GM19395 (cell line): ENCODE measurements at regions not wholly inside any gene's neighbourhood (a gene's known extent, or its start where the extent isn't known, plus 50 kb on each side); places are given as distances from the start of the nearest gene placed in this dataset.

Experiments
- ATAC-seq: cut with Tn5 transposase; IDR thresholded peaks from one replicate; pipeline ENCODE4 v1.9.1; 2021; ENCODE audit warnings: mild to moderate bottlenecking, moderate library complexity; ENCODE audit not compliant: unreplicated experiment

- ATAC-seq: no peak
Observed at GRCh38 chr16:13393816-13394215, 492.4 kb downstream of the SHISA9 start.

GRCh38 chr16:13394488-13394887, 493.1 kb downstream of the SHISA9 start:
- ATAC-seq: no peak

- ATAC-seq: no peak
Observed at GRCh38 chr16:13397126-13397525, 495.7 kb downstream of the SHISA9 start.

GRCh38 chr16:13401641-13402040, 500.2 kb downstream of the SHISA9 start:
- ATAC-seq: no peak

- no peak for ATAC-seq
Observed at GRCh38 chr16:13402601-13403000, 501.2 kb downstream of the SHISA9 start.

GRCh38 chr16:13403326-13403725, 501.9 kb downstream of the SHISA9 start:
- ATAC-seq: no peak

- no peak for ATAC-seq
Observed at GRCh38 chr16:13414154-13414553, 505.8 kb upstream of the ERCC4 start.

DNA sequence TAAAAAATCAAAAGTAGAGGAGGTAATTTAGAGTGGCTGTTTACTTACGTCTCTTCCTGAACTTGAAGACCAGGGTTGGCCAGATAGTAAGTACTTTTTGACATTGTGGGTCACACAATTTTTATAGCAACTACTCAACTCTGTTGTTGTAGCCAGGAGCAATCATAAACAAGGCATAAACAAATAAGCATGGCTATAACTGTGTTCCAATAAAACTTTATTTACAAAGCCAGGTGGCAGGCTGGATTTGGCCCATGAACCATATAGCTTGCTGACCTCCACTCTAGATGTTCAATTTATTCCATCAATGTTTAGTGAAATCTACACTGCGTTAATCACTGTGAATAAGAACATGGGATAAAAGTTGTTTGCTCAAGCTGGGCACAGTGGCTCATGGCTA, 500.4 kb upstream of the ERCC4 start:
- ATAC-seq: no peak

- no peak for ATAC-seq
Observed at GRCh38 chr16:13421726-13422125, 498.2 kb upstream of the ERCC4 start.

DNA sequence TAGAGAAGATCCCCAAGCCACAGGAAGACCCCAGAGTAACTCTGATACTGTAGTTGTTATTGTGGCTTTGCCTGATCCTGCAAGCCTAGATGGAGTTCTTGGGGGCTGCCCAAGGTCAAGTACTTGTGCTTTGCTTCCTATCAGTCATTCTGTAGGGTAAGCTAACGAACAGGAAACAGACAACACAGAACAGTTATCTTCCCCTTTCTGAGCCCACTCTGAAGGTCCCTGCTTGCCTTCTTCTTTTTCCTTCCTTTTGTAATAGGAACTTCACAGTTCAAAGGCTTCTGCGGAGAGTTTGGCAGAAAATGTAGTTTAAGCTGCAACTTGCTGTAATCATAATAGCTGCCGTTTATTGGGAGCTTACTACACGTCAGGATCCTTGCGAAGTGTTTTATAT, 494.1 kb upstream of the ERCC4 start:
- no peak for ATAC-seq

- no peak for ATAC-seq
Observed at GRCh38 chr16:13426269-13426668, 493.7 kb upstream of the ERCC4 start.

DNA sequence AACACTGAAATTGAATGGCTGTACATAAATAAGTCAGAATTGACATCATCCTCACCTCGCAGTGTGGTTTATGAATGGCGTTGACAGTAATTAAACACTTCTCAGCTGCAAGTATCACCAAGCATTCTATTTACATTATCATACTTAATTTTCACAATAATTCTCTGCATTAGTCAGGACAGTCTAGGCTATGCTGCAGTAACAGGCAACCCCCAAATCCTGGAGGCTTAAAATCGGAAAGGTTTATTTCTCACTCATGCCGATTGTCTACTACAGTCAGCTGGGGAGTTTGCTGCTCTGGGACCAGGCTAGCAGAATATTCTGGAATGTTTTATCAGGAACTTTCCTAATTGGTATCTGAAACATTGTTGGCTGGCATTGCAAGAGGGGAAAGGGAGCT, 493.2 kb upstream of the ERCC4 start:
- no peak for ATAC-seq

- ATAC-seq: no peak
Observed at GRCh38 chr16:13427943-13428342, 492.0 kb upstream of the ERCC4 start.

DNA sequence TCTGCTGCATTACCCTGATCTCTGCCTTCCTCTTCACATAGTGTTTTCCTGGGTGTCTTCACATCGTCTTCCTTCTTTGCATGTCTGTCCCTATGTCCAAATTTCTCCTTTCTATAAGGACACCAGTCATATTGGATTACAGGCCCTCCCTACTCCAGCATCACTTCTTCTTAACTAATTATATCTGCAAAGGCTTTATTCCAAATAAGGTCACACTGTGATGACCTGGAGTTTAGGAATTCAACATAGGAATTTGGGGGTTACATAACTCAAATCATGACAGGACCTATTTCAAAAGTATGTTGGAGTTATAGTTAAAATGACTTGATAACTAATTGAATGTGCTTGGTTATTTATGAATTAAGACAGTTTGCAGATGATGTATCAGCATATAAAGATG, 490.5 kb upstream of the ERCC4 start:
- ATAC-seq: no peak

DNA sequence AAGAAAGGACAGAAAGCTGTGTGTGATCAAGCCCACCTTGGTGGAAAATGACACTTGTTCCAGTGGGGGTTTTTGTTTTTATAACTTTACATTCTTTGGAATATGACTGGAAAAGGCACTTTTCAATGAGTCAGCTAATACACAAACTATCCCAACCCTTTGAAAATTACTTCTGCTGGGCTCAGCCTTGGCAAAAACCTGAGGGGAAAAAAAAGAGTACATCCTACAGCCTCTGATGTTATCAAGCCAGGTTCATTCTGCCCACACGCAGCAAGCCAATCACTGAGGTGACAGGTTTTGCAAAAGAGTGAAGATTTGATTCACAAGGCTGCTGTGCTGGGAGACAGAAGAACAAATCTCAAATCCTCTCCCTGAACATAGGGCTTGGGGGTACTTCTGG, 484.5 kb upstream of the ERCC4 start:
- ATAC-seq: no peak

- ATAC-seq: no peak
Observed at GRCh38 chr16:13435873-13436474, 484.0 kb upstream of the ERCC4 start.

DNA sequence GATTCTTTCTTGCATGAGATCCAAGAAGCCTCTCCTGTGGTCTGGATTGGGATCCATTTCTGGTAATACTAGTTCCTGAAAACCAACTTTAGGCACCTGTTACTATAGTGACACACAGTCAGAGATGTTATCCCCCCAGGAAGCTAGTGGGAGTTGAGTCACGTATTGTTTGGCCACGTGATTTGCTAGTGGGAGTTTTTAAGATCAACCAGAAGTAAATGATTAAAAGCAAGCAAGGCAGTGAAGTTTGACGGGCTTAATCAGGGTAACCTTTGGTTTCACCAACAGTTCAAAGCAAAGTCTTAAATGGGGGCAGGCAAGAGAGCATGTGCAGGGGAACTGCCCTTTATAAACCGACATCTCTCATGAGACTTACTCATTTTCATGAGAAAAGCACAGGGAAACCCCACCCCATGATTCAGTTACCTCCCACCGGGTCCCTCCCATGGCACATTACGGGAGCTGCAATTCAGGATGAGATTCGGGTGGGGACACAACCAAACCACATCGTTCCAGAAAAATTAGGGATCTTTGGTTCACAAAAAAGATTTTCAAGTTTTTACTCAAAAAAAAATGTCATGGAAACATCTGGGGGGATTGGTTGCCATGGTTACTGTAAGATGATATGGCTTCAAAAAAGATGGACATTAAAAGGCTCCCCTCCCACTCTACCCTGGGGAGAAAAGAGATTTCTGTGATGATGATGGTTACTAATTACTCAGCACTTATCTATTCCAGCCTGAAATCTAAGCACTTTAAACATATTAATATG, 483.1 kb upstream of the ERCC4 start:
- peak; percentile 81 for ATAC-seq

- ATAC-seq: no peak
Observed at GRCh38 chr16:13437413-13437795, 482.6 kb upstream of the ERCC4 start.

GRCh38 chr16:13438064-13438463, 481.9 kb upstream of the ERCC4 start:
- ATAC-seq: no peak

- ATAC-seq: no peak
Observed at GRCh38 chr16:13439766-13440165, 480.2 kb upstream of the ERCC4 start.

DNA sequence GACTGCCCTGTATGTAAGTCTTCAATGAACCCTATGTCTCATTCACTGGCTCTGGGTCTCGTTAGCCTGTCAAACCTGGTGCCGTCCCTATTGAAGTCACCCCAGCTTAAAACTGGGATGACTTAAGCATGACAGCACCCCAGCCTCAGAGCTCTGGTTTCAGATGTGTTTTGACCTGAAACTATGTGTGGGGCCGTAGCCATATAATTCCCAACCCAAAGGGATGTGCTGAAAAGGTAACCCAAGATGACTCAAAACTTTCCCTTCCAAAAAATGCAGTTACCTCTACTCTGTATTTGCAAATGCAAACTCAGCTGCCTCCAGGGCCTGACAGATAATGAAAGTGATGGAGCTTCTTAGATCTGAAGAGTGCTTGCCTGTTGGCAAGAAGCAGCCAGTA, 478.3 kb upstream of the ERCC4 start:
- peak; percentile 64 for ATAC-seq

GRCh38 chr16:13448346-13448745, 471.6 kb upstream of the ERCC4 start:
- no peak for ATAC-seq

- ATAC-seq: no peak
Observed at GRCh38 chr16:13453325-13453724, 466.6 kb upstream of the ERCC4 start.
